NT2/D1 (cell line): ENCODE measurements at regions not wholly inside any gene's neighbourhood (a gene's known extent, or its start where the extent isn't known, plus 50 kb on each side); places are given as distances from the start of the nearest gene placed in this dataset.

Source experiments
- SUZ12 ChIP-seq: IDR thresholded peaks from 2 replicates; pipeline ENCODE4 v1.6.1; 2011; ENCODE audit not compliant: insufficient read length, insufficient read depth; ENCODE audit errors: extremely low read depth
- YY1 ChIP-seq: IDR thresholded peaks from 2 replicates; pipeline ENCODE4 v1.6.1; 2011; ENCODE audit not compliant: insufficient read length, insufficient read depth
- ZNF274 ChIP-seq: IDR thresholded peaks from 2 replicates; pipeline ENCODE4 v1.6.1; 2011; ENCODE audit warnings: mild to moderate bottlenecking, low read depth, low read length

DNA sequence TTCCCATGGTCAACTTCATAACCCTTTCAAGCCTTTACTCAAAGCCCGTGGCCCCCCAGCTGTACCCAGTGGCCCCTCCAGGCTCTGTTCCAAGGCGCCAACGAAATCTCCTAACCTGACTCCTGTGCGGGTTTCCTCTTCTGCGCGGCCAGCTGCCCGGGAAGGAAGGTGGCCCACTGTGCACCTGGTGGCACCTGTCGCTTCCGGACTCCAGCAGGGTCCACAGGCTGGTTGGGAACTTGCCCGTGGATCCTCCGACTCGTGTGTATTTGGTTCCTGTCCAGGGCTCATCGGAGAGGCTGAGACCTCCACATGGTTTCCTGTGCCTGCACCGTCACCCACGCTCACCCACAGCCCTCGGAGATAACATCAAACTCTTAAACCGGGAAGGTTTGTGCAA is 335.4 kb downstream of the BRD1 start:
- TF ChIP-seq ZNF274: no peak
- TF ChIP-seq YY1: no peak
- TF ChIP-seq SUZ12: no peak
